SW480 (cell line): ENCODE measurements at regions not wholly inside any gene's neighbourhood (a gene's known extent, or its start where the extent isn't known, plus 50 kb on each side); places are given as distances from the start of the nearest gene placed in this dataset.
"Not testable (repeated sequence)": the region's sequence is repeated elsewhere in the genome, so short reads cannot be mapped to it uniquely, and the experiment has no call there.

Source experiments
- DNase-seq: peaks from one replicate; pipeline ENCODE4 v3.0.0-alpha.2; 2016; ENCODE audit warnings: low spot score

GRCh38 chr13:68808456-68808855, 1299.2 kb upstream of the ATXN8OS start:
- no peak for DNase-seq

DNA sequence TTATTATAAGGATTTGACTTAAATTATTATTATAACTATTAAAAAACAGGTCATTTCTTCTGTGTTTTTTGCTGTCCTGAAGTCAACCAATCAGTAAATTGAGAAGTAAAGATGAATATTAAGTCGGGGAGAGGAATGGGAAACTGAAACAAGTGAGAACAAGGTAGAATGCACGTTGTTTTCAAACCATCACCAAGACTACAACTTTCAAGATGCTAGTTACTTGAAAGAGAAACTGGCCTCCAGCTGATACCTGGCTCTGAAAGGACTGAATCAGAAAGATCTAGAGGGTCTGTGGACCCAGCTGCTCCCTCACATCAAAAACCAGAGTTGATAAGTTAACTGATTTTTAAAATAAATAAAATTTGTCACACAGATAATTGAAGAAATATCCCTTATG, 1301.5 kb upstream of the ATXN8OS start:
- DNase-seq = no peak

DNA sequence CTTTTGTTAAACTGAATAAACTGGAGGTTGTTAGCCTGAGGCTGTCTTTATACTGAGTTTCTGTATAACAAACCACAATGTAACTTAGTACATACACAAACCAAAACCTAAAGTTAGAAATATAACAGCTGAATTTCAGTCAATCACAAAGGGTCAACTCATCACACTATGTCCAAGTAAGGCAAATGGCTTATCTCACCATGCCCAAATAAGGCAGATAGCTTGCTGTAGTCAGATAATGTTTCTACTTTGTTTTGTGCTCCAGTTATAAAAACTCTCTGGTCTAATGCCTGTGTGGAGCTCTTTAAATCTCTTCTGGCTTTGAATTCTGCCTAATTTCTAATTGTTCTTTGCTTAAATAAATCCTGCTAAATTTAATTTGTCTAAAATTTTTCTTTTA, 1323.4 kb upstream of the ATXN8OS start:
- DNase-seq = no peak

DNA sequence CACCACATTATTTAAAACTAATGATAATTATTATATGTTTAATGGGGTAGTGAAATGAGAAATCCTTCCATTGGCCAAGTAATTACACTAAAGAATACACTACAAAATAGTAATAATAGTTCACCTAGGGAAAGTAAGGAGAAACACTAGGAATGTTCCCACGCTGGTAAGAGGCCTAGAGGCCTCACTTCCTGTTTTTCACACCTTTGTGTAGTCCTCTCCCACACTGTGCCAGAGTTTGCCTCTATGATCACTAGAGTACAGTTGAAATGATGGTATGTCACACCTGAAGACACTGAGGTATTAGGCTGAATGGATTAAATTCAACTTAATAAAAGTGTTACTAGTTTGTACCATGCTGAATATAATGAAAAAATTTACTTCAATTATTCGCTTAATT, 1348.0 kb upstream of the ATXN8OS start:
- no peak for DNase-seq

GRCh38 chr13:68749796-68750195, 1357.8 kb upstream of the ATXN8OS start:
- DNase-seq = no peak

- DNase-seq = no peak
Measured at GRCh38 chr13:68748038-68748437, 1359.6 kb upstream of the ATXN8OS start.

GRCh38 chr13:68745502-68745901, 1362.1 kb upstream of the ATXN8OS start:
- no peak for DNase-seq

- no peak for DNase-seq
Measured at GRCh38 chr13:68736961-68737360, 1370.7 kb upstream of the ATXN8OS start.

DNA sequence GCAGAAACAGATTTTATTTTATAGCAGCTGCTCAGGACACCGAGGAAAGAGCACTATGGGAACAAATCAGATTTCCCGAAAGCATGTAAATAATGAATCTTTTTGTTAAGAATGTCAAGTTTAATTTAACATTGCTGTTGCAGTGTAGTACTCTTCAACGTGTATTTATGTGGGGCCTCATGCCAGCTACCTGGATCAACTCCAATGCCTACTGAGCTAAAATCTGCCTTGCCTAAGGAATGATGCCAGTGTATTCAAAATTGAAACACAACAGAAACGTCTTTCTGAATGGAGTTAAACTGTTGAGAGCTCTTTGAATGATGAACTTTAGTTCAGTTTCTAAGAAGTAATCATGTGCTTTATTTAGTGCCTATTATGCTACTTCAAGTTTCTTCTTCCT, 1379.8 kb upstream of the ATXN8OS start:
- DNase-seq = no peak

DNA sequence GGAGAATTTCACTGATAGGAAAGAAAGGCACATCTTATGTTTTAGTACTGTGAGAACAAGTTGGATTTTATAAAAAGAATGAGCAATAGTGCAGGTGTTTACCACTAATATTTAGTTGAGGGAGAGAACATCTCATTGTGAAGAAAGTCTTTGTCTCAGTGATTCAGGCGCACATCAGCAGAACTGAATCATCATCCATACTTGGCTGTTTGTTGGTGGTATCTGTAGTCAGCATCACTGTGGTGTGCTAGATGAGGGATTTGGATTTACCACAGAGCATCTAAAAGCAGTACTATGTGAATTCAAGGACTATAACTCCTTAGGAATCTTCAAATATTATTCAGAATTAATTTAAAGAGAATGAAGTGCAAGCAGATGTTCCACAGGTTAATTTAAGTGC, 1380.5 kb upstream of the ATXN8OS start:
- DNase-seq = no peak

GRCh38 chr13:68719815-68720214, 1387.8 kb upstream of the ATXN8OS start:
- no peak for DNase-seq

- peak; percentile 6 for DNase-seq
Measured at GRCh38 chr13:68715651-68716050, 1392.0 kb upstream of the ATXN8OS start.

DNA sequence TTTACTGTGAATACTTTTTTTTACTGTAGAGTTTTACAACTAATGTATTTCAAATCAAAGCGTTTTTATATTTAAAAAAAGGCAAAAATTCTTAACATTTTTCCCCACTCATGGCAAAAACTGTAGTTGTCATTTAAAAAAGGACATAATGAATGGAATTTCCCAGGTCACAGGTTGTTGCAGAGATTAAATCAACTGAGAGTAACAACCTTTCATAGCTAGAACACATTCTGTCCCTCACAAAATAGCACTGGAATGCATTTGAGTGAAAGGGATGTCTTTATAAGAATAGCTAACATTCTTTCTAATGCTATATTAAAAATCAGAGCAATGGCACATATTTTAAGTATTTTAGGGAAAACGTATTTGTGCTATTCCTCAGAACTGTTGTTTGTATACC, 1393.3 kb upstream of the ATXN8OS start:
- no peak for DNase-seq

- no peak for DNase-seq
Measured at GRCh38 chr13:68713394-68713793, 1394.2 kb upstream of the ATXN8OS start.

GRCh38 chr13:68708336-68708908, 1399.2 kb upstream of the ATXN8OS start:
- no peak for DNase-seq

- DNase-seq = not testable (repeated sequence)
Measured at GRCh38 chr13:68706044-68706443, 1401.6 kb upstream of the ATXN8OS start.

DNA sequence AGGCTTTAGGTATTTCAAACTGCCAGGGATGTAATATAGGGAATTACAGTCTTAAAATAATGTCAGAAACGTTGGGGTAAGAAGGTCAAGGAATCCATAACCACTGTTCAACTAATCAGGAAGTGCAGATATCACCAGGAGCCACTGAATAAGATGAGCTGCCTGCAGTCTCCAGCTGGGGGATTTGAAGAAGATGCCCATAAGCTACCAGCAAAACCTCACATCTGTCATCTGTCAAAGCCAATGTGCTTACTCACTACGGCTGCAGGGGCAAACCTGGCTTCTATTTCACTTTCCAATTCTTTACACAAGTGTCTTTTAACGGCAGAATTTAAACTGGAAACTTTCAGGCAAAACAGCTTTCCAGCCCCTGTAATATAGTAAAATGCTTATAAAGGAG, 1410.1 kb upstream of the ATXN8OS start:
- DNase-seq = no peak

- no peak for DNase-seq
Measured at GRCh38 chr13:68696907-68697306, 1410.7 kb upstream of the ATXN8OS start.

DNA sequence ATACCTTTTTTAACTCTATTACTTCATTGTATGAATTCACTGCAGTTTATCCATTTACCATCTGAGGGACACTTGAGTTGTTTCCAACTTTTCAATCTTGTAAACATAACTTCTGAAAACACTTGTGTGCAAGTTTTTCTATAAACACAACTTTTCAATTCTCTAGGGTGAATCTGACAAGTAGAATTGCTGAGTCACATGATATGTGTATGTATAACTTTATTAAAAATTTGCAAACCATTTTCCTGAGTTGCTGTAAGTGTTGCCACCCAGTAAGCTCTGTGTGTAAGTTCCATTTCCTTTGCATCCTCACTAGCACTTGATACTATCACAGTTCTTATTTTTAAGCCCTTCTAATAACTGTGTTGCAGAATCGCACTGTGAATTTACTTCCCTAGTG, 1415.6 kb upstream of the ATXN8OS start:
- no peak for DNase-seq

DNA sequence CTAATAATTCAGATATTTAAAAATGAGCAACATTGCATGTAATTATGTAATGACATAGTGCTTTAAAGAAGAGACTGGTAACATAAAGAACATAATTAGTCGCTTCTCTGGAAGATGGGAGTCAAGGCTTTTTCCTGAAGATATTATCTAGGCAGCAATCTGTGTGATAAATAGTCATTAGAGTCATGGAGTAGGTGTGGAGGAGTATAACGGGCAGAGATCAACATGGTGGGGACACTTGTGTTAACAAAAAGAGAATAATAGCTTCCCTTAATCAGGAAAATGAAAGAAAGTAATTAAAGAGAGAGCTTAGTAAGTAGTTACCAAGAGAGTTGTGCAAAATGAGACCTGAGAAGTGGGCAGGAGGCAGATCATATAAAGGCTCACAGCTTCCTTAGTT, 1417.1 kb upstream of the ATXN8OS start:
- no peak for DNase-seq

DNA sequence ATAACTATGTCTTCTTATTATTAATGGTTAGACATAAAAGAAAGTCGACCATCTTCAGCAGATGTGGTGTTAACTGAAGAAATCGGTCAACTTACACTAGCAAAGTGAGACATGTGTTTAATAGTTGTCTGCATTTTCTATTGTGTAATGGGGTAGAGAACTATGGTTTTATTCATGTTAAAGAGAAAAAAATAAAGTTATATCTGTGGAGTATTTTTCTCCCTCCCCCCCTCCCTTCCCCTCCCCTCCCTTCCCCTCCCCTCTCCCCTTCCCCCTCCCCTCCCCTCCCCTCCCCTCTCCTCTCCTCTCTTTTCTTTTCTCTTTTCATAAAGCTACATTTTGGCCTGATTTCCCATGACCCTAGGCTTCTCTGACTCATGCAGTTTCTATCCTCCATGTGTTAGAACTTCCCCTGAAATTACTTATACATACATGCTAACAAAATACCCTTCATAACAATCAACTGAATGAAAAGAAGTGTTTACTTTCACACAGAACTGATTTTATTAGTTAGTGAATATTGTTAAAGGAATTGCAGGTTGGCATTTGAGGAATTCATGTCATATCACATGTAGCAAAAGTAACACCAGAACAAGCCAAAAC, 1431.0 kb upstream of the ATXN8OS start:
- DNase-seq = no peak

- no peak for DNase-seq
Measured at GRCh38 chr13:68675209-68675608, 1432.4 kb upstream of the ATXN8OS start.

DNA sequence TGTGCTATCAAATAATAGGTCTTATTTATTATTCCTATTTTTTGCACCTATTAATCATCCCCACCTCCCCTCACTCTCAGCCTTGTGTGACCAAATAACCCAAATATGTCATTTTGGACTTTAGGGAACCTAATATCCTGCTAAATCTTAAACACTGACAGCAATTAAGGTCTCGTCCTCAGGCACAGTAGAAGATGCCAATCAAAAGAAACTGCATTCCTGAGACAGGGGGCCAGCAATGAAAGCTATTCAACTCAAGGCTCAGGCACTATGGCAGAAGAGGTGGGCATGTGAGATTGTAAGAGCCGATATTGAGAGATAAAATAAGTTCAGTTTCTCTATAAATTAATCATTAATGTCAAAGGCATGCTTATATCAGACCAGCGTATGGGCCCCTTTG, 1437.7 kb upstream of the PCDH9 start:
- DNase-seq = no peak

DNA sequence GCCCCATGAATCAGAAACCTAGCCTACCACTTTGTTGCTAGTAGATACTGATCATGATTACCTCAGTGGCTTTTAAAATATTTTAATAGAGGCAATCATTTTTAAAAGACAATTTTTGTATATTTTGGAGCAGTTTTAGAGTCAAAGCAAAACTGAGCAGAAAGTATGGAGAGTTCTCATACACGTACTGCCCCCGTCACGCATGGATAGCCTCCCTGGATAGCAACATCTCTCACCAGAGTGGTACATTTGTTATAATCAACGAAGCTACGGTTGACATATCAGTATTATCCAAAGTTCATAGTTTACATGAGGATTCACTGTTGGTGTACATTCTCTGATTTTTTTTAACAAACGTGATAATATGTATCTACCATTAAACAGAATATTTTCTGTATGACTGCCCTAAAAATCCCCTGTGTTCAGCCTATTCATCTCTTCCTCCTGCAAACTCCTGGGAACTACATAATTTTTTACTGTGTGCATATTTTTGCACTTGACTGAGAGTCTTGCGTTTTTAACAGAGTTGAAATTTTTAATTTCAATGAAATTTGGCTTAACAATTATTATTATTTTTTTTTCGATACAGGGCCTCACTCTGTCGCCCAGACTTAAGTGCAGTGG, 1436.8 kb upstream of the PCDH9 start:
- no peak for DNase-seq
